C4-2B (cell line): ENCODE measurements at regions not wholly inside any gene's neighbourhood (a gene's known extent, or its start where the extent isn't known, plus 50 kb on each side); places are given as distances from the start of the nearest gene placed in this dataset.
"Not testable (repeated sequence)": the region's sequence is repeated elsewhere in the genome, so short reads cannot be mapped to it uniquely, and the experiment has no call there.

ENCODE experiments used
- CTCF ChIP-seq: fragments of 450-650 bp; conservative IDR thresholded peaks from 2 replicates; pipeline ENCODE4 v1.5.1; 2017; ENCODE audit warnings: mild to moderate bottlenecking
- ZFX ChIP-seq: fragments of 450-650 bp; IDR thresholded peaks from 2 replicates; pipeline ENCODE4 v1.6.1; 2017

GRCh38 chr6:86872810-86873209 lies 64.5 kb upstream of the HTR1E start:
- TF ChIP-seq CTCF, ZFX: not testable (repeated sequence)
